Liver (tissue), 8 donors: ENCODE measurements at regions not wholly inside any gene's neighbourhood (a gene's known extent, or its start where the extent isn't known, plus 50 kb on each side); places are given as distances from the start of the nearest gene placed in this dataset.
"Not testable (repeated sequence)": the region's sequence is repeated elsewhere in the genome, so short reads cannot be mapped to it uniquely, and the experiment has no call there.

Experiments
- DNase-seq: peaks from one replicate; pipeline ENCODE4 v3.0.0-alpha.2; 2017; ENCODE audit warnings: low spot score
- H3K27ac ChIP-seq, 2 donors: one replicate each; pipeline ENCODE4 v1.7.0; 2013; ENCODE audit warnings: inconsistent platforms in 2 of 2, low read length in 2 of 2, control low read depth in 1 of 2, low read depth in 1 of 2, mild to moderate bottlenecking in 1 of 2
- H3K27me3 ChIP-seq, 4 donors: one replicate each; pipeline versions ENCODE4 v1.6.1 to v1.7.0; 2013; ENCODE audit warnings: low read length in 3 of 4, inconsistent platforms in 1 of 4, mild to moderate bottlenecking in 1 of 4, moderate library complexity in 1 of 4; ENCODE audit not compliant: control insufficient read depth in 4 of 4, insufficient read depth in 4 of 4
- H3K36me3 ChIP-seq, 4 donors: one replicate each; pipeline versions ENCODE4 v1.6.1 to v1.7.0; 2013; ENCODE audit warnings: low read length in 3 of 4, mild to moderate bottlenecking in 3 of 4, low read depth in 1 of 4, moderate library complexity in 1 of 4; ENCODE audit not compliant: control insufficient read depth in 4 of 4, insufficient read depth in 3 of 4
- H3K4me1 ChIP-seq, 4 donors: one replicate each; pipeline versions ENCODE4 v1.6.1 to v1.7.0; 2013; ENCODE audit warnings: low read length in 3 of 4, mild to moderate bottlenecking in 3 of 4, moderate library complexity in 1 of 4; ENCODE audit not compliant: control insufficient read depth in 4 of 4, insufficient read depth in 4 of 4
- H3K4me3 ChIP-seq, 3 donors: one replicate each; pipeline versions ENCODE4 v1.6.1 to v1.7.0; 2013; ENCODE audit warnings: low read length in 3 of 3, control low read depth in 1 of 3, low read depth in 1 of 3, mild to moderate bottlenecking in 1 of 3
- H3K9ac ChIP-seq, 2 donors: one replicate each; pipeline ENCODE4 v1.7.0; 2013; ENCODE audit warnings: low read length in 2 of 2, mild to moderate bottlenecking in 2 of 2, moderate library complexity in 2 of 2, control low read depth in 1 of 2, low read depth in 1 of 2
- H3K9me3 ChIP-seq, 4 donors: one replicate each; pipeline versions ENCODE4 v1.6.1 to v1.7.0; 2013; ENCODE audit warnings: low read length in 3 of 4; ENCODE audit not compliant: control insufficient read depth in 4 of 4
- ATF3 ChIP-seq: IDR thresholded peaks from 2 replicates; pipeline ENCODE4 v1.6.1; 2016; ENCODE audit warnings: antibody characterized with exemption
- CTCF ChIP-seq: fragments of 150-350 bp; IDR thresholded peaks from 2 replicates; pipeline ENCODE4 v1.5.1; 2017; ENCODE audit warnings: improper control_type of control experiment, low read depth, low read length; ENCODE audit not compliant: missing input control
- EGR1 ChIP-seq, 2 donors: IDR thresholded peaks; 2 replicates each; pipeline ENCODE4 v1.6.1; 2016 to 2018; ENCODE audit warnings: antibody characterized with exemption in 2 of 2, low read depth in 2 of 2
- FOXA1 ChIP-seq: IDR thresholded peaks from 2 replicates; pipeline ENCODE4 v1.6.1; 2016; ENCODE audit warnings: antibody characterized with exemption
- FOXA2 ChIP-seq: IDR thresholded peaks from 2 replicates; pipeline ENCODE4 v1.6.1; 2016; ENCODE audit warnings: antibody characterized with exemption
- GABPA ChIP-seq, 2 donors: IDR thresholded peaks in 1 of 2; conservative IDR thresholded peaks in 1 of 2; 2 replicates each; pipeline ENCODE4 v1.6.1; 2016; ENCODE audit warnings: antibody characterized with exemption in 2 of 2, mild to moderate bottlenecking in 1 of 2, moderate library complexity in 1 of 2
- HNF4A ChIP-seq, 2 donors: conservative IDR thresholded peaks; 2 replicates each; pipeline ENCODE4 v1.6.1; 2016; ENCODE audit warnings: antibody characterized with exemption in 2 of 2, mild to moderate bottlenecking in 2 of 2
- HNF4G ChIP-seq: IDR thresholded peaks from 2 replicates; pipeline ENCODE4 v1.6.1; 2016; ENCODE audit warnings: antibody characterized with exemption
- RAD21 ChIP-seq, 2 donors: IDR thresholded peaks; 2 replicates each; pipeline ENCODE4 v1.6.1; 2016; ENCODE audit warnings: antibody characterized with exemption in 2 of 2, mild to moderate bottlenecking in 2 of 2
- REST ChIP-seq: IDR thresholded peaks from 2 replicates; pipeline ENCODE4 v1.6.1; 2016; ENCODE audit warnings: antibody characterized with exemption, mild to moderate bottlenecking
- SP1 ChIP-seq: IDR thresholded peaks from 2 replicates; pipeline ENCODE4 v1.6.1; 2018; ENCODE audit warnings: antibody characterized with exemption, mild to moderate bottlenecking
- YY1 ChIP-seq: IDR thresholded peaks from 2 replicates; pipeline ENCODE4 v1.6.1; 2016; ENCODE audit warnings: antibody characterized with exemption, mild to moderate bottlenecking
- WGBS: extraction: QIAGEN DNeasy Blood & Tissue Kit; methylation state at CpG from one replicate; pipeline ENCODE4 v1.1.7; 2013; 5-methylcytosine and 5-hydroxymethylcytosine counted together
- donor health status: healthy.
- donor health status: healthy.
- donor health status: healthy.
- donor health status: healthy.
- donor health status: healthy.

DNA sequence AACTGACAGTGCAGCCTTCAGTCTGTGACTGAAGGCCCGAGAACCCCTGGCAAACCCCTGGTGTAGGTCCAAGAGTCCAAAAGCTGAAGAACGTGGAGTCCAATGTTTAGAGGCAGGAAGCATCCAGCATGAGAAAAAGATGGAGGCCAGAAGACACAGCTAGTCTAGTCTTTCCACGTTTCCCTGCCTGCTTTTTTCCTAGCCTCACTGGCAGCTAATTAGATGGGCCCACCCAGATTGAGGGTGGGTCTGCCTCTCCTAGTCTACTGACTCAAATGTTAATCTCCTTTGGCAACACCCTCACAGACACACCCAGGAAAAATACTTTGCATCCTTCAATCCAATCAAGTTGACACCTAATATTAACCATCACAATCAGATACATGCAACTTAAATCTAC is 87.8 kb downstream of the TENT5D start:
- H3K4me1 ChIP-seq, H3K4me3 ChIP-seq, H3K27me3 ChIP-seq, H3K9ac ChIP-seq, H3K36me3 ChIP-seq, DNase-seq, H3K9me3 ChIP-seq, H3K27ac ChIP-seq: not testable (repeated sequence)
- 69% methylated on average over 3 of the region's 3 CpGs for WGBS

DNA sequence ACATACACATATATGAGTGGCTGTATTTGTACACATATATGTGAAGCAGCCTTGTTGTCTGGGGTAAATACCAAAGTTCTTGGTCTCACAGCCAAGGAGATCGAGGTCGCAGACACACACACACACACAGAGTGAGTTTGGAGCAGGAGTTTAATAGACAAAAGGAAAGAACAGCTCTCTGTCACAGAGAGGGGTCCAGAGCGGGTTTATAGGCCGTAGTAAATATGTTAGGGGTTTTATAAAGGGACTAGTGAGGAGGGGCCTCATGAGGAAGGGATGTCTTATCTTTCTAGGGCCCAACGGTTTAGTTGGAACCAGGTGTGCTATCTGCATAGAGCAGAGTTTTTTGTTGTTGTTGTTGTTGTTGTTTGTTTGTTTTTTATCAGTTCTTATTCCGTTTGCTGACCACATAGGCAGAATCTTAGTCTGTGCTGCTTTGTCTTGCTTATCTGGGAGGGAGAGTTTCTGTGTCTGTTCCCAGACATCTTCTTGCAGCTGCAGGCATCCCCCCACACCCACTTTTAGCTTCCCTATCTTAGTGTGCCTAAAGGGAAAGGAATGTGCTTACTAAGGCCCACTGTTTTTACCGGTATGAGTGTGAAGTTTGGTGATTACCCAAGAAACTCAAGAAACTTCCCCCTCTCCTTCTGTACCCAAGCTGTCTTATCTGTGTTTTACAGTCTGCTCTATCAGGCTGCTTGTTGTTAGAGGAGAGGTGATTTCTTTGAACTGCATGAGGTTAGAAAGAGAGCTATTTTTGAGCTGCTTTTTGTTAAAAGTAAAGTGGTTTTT is 91.9 kb downstream of the TENT5D start:
- DNase-seq: no peak
- no peaks in the 10 kb centered on the region for H3K36me3 ChIP-seq
- H3K27me3 ChIP-seq: peaks cover 0 to 2% (median 0%) of the 10 kb centered on the region in 4 donors
- no peak overlapping the region for H3K9ac ChIP-seq
- WGBS: 37% methylated on average over 7 of the region's 7 CpGs
- no peaks in the 10 kb centered on the region for H3K9me3 ChIP-seq
- no peaks in the 10 kb centered on the region for H3K4me1 ChIP-seq
- TF ChIP-seq GABPA (IDR thresholded peaks at IDR 0.05 in 1 of 2, conservative IDR thresholded peaks at IDR 0.05 in 1 of 2): no peak
- no peak overlapping the region for H3K27ac ChIP-seq
- H3K4me3 ChIP-seq: no peak overlapping the region

- no peak overlapping the region for H3K4me3 ChIP-seq
- peaks cover 0 to 2% (median 0%) of the 10 kb centered on the region in 4 donors for H3K27me3 ChIP-seq
- no peaks in the 10 kb centered on the region for H3K4me1 ChIP-seq
- no peak for DNase-seq
- H3K9ac ChIP-seq: no peak overlapping the region
- no peaks in the 10 kb centered on the region for H3K36me3 ChIP-seq
- TF ChIP-seq EGR1 (IDR thresholded peaks at IDR 0.05; ENCODE audit: low read depth in 2 of 2) (no peak), FOXA1 (no peak), ATF3 (no peak), FOXA2 (no peak), GABPA (IDR thresholded peaks at IDR 0.05 in 1 of 2, conservative IDR thresholded peaks at IDR 0.05 in 1 of 2) (no peak), HNF4G (no peak), HNF4A (conservative IDR thresholded peaks at IDR 0.05) (no peak), YY1 (no peak), RAD21 (IDR thresholded peaks at IDR 0.05) (no peak), REST (no peak), SP1 (no peak), CTCF (no peak)
- H3K9me3 ChIP-seq: no peaks in the 10 kb centered on the region
- no peak overlapping the region for H3K27ac ChIP-seq
- 50% methylated on average over 4 of the region's 4 CpGs for WGBS
Measured at GRCh38 chrX:80512924-80513323, 92.7 kb downstream of the TENT5D start.
